Adipocyte (in vitro differentiated cells): ENCODE measurements at regions not wholly inside any gene's neighbourhood (a gene's known extent, or its start where the extent isn't known, plus 50 kb on each side); places are given as distances from the start of the nearest gene placed in this dataset.
A peak's percentile ranks its signal among the peaks of the same experiment; 100 is the strongest.

ENCODE experiments used
- DNase-seq: peaks from one replicate; pipeline ENCODE4 v3.0.0-alpha.2; 2015; ENCODE audit warnings: low read depth
- H3K27me3 ChIP-seq: replicated peaks from 2 replicates; pipeline ENCODE4 v1.7.0; 2013; ENCODE audit warnings: mild to moderate bottlenecking, low read length, moderate library complexity; ENCODE audit not compliant: control insufficient read depth, insufficient read depth
- H3K36me3 ChIP-seq: 2 replicates; pipeline ENCODE4 v1.7.0; 2013; ENCODE audit warnings: low read length, mild to moderate bottlenecking, moderate library complexity; ENCODE audit not compliant: control insufficient read depth, insufficient read depth, severe bottlenecking
- H3K4me1 ChIP-seq: 2 replicates; pipeline ENCODE4 v1.7.0; 2013; ENCODE audit warnings: mild to moderate bottlenecking, low read length, moderate library complexity; ENCODE audit not compliant: control insufficient read depth, insufficient read depth
- H3K4me3 ChIP-seq: 2 replicates; pipeline ENCODE4 v1.7.0; 2013; ENCODE audit warnings: mild to moderate bottlenecking, low read length, moderate library complexity
- H3K9ac ChIP-seq: 2 replicates; pipeline ENCODE4 v1.7.0; 2013; ENCODE audit warnings: mild to moderate bottlenecking, low read length, moderate library complexity
- H3K9me3 ChIP-seq: 2 replicates; pipeline ENCODE4 v1.7.0; 2013; ENCODE audit warnings: mild to moderate bottlenecking, low read length, moderate library complexity; ENCODE audit not compliant: control insufficient read depth

GRCh38 chr4:110712486-110712885 is 89.6 kb upstream of the PITX2 start:
- Histone ChIP-seq H3K9me3 (no peaks in the 10 kb centered on the region), H3K27me3 (no peaks in the 10 kb centered on the region), H3K4me1 (no peaks in the 10 kb centered on the region), H3K4me3 (no peak overlapping the region), H3K36me3 (no peaks in the 10 kb centered on the region), H3K9ac (no peak overlapping the region)
- no peak for DNase-seq

- Histone ChIP-seq H3K4me1 (no peaks in the 10 kb centered on the region), H3K9me3 (no peaks in the 10 kb centered on the region), H3K4me3 (no peak overlapping the region), H3K9ac (no peak overlapping the region), H3K27me3 (no peaks in the 10 kb centered on the region), H3K36me3 (no peaks in the 10 kb centered on the region)
- DNase-seq, result no peak
Measured at GRCh38 chr4:110730318-110730717, 107.4 kb upstream of the PITX2 start.

GRCh38 chr4:110733901-110734300 is 111.0 kb upstream of the PITX2 start:
- H3K36me3 ChIP-seq, result no peaks in the 10 kb centered on the region
- no peak for DNase-seq
- H3K9me3 ChIP-seq, result no peaks in the 10 kb centered on the region
- H3K9ac ChIP-seq, result no peak overlapping the region
- no peak overlapping the region for H3K4me3 ChIP-seq
- H3K4me1 ChIP-seq, result no peaks in the 10 kb centered on the region
- no peaks in the 10 kb centered on the region for H3K27me3 ChIP-seq

GRCh38 chr4:110735686-110736085 is 112.8 kb upstream of the PITX2 start:
- Histone ChIP-seq H3K4me1 (no peaks in the 10 kb centered on the region), H3K27me3 (no peaks in the 10 kb centered on the region), H3K4me3 (no peak overlapping the region), H3K9me3 (no peaks in the 10 kb centered on the region), H3K36me3 (no peaks in the 10 kb centered on the region), H3K9ac (no peak overlapping the region)
- DNase-seq, result no peak

- Histone ChIP-seq H3K4me3 (no peak overlapping the region), H3K9ac (no peak overlapping the region), H3K9me3 (no peaks in the 10 kb centered on the region), H3K4me1 (no peaks in the 10 kb centered on the region), H3K36me3 (no peaks in the 10 kb centered on the region), H3K27me3 (no peaks in the 10 kb centered on the region)
- no peak for DNase-seq
Measured at GRCh38 chr4:110737931-110738330, 115.1 kb upstream of the PITX2 start.

- Histone ChIP-seq H3K27me3 (no peaks in the 10 kb centered on the region), H3K4me1 (no peaks in the 10 kb centered on the region), H3K9me3 (no peaks in the 10 kb centered on the region), H3K4me3 (no peak overlapping the region), H3K36me3 (no peaks in the 10 kb centered on the region), H3K9ac (no peak overlapping the region)
- DNase-seq, result no peak
Measured at GRCh38 chr4:110742143-110742542, 119.3 kb upstream of the PITX2 start.

GRCh38 chr4:110748071-110748470 is 125.2 kb upstream of the PITX2 start:
- no peak for DNase-seq
- Histone ChIP-seq H3K4me3 (no peak overlapping the region), H3K4me1 (peaks cover 5% of the 10 kb centered on the region)

GRCh38 chr4:110751183-110751582 is 128.3 kb upstream of the PITX2 start:
- Histone ChIP-seq H3K4me1 (peaks cover 5% of the 10 kb centered on the region), H3K27me3 (no peaks in the 10 kb centered on the region), H3K36me3 (no peaks in the 10 kb centered on the region), H3K9me3 (peaks cover 4% of the 10 kb centered on the region), H3K9ac (no peak overlapping the region), H3K4me3 (no peak overlapping the region)
- no peak for DNase-seq

More at GRCh38 chr4:110748071-110748470, 125.2 kb upstream of the PITX2 start:
- Histone ChIP-seq H3K27me3 (no peaks in the 10 kb centered on the region), H3K9me3 (peaks cover 4% of the 10 kb centered on the region), H3K9ac (no peak overlapping the region), H3K36me3 (no peaks in the 10 kb centered on the region)

- Histone ChIP-seq H3K36me3 (no peaks in the 10 kb centered on the region), H3K27me3 (no peaks in the 10 kb centered on the region), H3K9ac (no peak overlapping the region), H3K4me3 (no peak overlapping the region), H3K4me1 (peaks cover 5% of the 10 kb centered on the region), H3K9me3 (peaks cover 4% of the 10 kb centered on the region)
- no peak for DNase-seq
Measured at GRCh38 chr4:110751986-110752385, 129.1 kb upstream of the PITX2 start.

GRCh38 chr4:110753466-110753865 is 130.6 kb upstream of the PITX2 start:
- H3K4me3 ChIP-seq, result no peak overlapping the region
- H3K36me3 ChIP-seq, result no peaks in the 10 kb centered on the region
- H3K9me3 ChIP-seq, result peaks cover 4% of the 10 kb centered on the region

GRCh38 chr4:110754716-110755115 is 131.8 kb upstream of the PITX2 start:
- Histone ChIP-seq H3K36me3 (no peaks in the 10 kb centered on the region), H3K9me3 (no peaks in the 10 kb centered on the region), H3K27me3 (no peaks in the 10 kb centered on the region), H3K4me3 (no peak overlapping the region), H3K4me1 (no peaks in the 10 kb centered on the region), H3K9ac (no peak overlapping the region)
- no peak for DNase-seq

More at GRCh38 chr4:110753466-110753865, 130.6 kb upstream of the PITX2 start:
- peaks cover 3% of the 10 kb centered on the region for H3K4me1 ChIP-seq
- DNase-seq, result peak; percentile 1
- no peak overlapping the region for H3K9ac ChIP-seq
- H3K27me3 ChIP-seq, result no peaks in the 10 kb centered on the region

- H3K4me1 ChIP-seq, result no peaks in the 10 kb centered on the region
- no peak for DNase-seq
- no peaks in the 10 kb centered on the region for H3K36me3 ChIP-seq
- H3K9ac ChIP-seq, result no peak overlapping the region
- H3K27me3 ChIP-seq, result no peaks in the 10 kb centered on the region
- H3K9me3 ChIP-seq, result no peaks in the 10 kb centered on the region
- no peak overlapping the region for H3K4me3 ChIP-seq
Measured at GRCh38 chr4:110769578-110769977, 146.7 kb upstream of the PITX2 start.
